ENCODE measurements at regions not wholly inside any gene's neighbourhood (a gene's known extent, or its start where the extent isn't known, plus 50 kb on each side); places are given as distances from the start of the nearest gene placed in this dataset.

DNA sequence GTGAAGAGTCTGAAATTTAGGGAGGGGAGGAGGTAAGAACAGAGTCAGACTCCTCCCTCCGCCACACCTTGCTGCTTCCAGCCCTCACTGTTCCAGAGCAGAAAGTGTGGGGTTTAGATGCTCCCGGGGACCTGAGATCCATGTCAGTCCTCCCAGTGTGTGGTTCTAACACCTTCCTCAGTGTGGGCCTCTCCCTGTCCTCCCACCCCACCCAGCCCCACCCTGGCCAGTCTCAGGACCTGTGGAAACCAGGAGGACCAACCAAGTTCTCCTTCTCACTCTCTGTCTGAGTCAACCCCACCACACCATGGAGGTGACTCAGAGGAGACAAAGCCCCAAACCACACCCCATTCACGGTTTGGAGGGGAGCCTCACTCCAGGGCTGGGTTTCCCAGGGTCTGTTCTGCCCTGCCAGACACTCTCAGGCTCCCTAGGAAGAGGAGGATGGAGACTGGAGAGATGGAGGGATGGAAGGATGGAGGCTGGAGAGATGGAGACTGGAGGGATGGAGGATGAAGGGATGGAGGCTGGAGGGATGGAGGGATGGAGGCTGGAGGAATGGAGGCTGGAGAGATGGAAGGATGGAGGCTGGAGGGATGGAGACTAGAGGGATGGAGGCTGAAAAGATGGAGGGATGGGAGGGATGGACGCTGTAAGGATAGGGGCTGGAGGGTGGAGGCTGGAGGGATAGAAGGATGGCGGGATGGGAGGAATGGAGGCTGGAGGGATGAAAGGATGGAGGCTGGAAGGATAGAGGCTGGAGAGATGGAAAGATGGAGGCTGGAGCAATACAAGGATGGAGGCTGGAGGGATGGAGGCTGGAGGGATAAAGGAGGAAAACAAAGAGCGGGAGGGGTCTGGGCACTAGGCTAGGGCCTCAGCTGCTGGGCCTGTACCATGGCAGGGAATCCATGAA lies 100.9 kb upstream of the RUNX3 start:
- Mint-ChIP-seq H3K27me3 (ENCODE audit: low read depth) (peaks cover 35% of the 10 kb centered on the region), H3K9me3 (no peaks in the 10 kb centered on the region), H3K27ac (no peak overlapping the region), H3K4me1 (peaks cover 24% of the 10 kb centered on the region), H3K36me3 (ENCODE audit: low read depth) (no peaks in the 10 kb centered on the region), H3K4me3 (no peak overlapping the region)
- TF ChIP-seq, protein P1, sequence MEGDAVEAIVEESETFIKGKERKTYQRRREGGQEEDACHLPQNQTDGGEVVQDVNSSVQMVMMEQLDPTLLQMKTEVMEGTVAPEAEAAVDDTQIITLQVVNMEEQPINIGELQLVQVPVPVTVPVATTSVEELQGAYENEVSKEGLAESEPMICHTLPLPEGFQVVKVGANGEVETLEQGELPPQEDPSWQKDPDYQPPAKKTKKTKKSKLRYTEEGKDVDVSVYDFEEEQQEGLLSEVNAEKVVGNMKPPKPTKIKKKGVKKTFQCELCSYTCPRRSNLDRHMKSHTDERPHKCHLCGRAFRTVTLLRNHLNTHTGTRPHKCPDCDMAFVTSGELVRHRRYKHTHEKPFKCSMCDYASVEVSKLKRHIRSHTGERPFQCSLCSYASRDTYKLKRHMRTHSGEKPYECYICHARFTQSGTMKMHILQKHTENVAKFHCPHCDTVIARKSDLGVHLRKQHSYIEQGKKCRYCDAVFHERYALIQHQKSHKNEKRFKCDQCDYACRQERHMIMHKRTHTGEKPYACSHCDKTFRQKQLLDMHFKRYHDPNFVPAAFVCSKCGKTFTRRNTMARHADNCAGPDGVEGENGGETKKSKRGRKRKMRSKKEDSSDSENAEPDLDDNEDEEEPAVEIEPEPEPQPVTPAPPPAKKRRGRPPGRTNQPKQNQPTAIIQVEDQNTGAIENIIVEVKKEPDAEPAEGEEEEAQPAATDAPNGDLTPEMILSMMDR (IDR thresholded peaks at IDR 0.05; ENCODE audit: unreplicated experiment in 3 of 3) = no peak

- TF ChIP-seq, protein P1 (IDR thresholded peaks at IDR 0.05; ENCODE audit: unreplicated experiment in 3 of 3) = no peak
- H3K27ac Mint-ChIP-seq = peak overlapping the region in 1 of 3 experiments; percentile 8
- peaks cover 24% of the 10 kb centered on the region for H3K4me1 Mint-ChIP-seq
- peaks cover 39% of the 10 kb centered on the region for H3K27me3 Mint-ChIP-seq (ENCODE audit: low read depth)
- H3K4me3 Mint-ChIP-seq = no peak overlapping the region
- H3K36me3 Mint-ChIP-seq (ENCODE audit: low read depth) = no peaks in the 10 kb centered on the region
- H3K9me3 Mint-ChIP-seq = no peaks in the 10 kb centered on the region
Observed at GRCh38 chr1:25030012-25030411, 99.9 kb upstream of the RUNX3 start.

GRCh38 chr1:25028907-25029599 lies 99.0 kb upstream of the RUNX3 start:
- TF ChIP-seq, protein P1 (IDR thresholded peaks at IDR 0.05; ENCODE audit: unreplicated experiment in 3 of 3) = no peak
- H3K27ac Mint-ChIP-seq = peak overlapping the region in 1 of 3 experiments; percentile 8
- no peak overlapping the region for H3K4me3 Mint-ChIP-seq
- H3K27me3 Mint-ChIP-seq (ENCODE audit: low read depth) = peaks cover 45% of the 10 kb centered on the region
- H3K9me3 Mint-ChIP-seq = no peaks in the 10 kb centered on the region
- H3K36me3 Mint-ChIP-seq (ENCODE audit: low read depth) = no peaks in the 10 kb centered on the region
- peaks cover 24% of the 10 kb centered on the region for H3K4me1 Mint-ChIP-seq

GRCh38 chr1:25028587-25028906 lies 98.5 kb upstream of the RUNX3 start:
- no peak overlapping the region for H3K4me3 Mint-ChIP-seq
- H3K27ac Mint-ChIP-seq = no peak overlapping the region
- H3K4me1 Mint-ChIP-seq = peaks cover 24% of the 10 kb centered on the region
- H3K9me3 Mint-ChIP-seq = no peaks in the 10 kb centered on the region
- TF ChIP-seq, protein P1 (IDR thresholded peaks at IDR 0.05; ENCODE audit: unreplicated experiment in 3 of 3) = no peak
- no peaks in the 10 kb centered on the region for H3K36me3 Mint-ChIP-seq (ENCODE audit: low read depth)
- peaks cover 45% of the 10 kb centered on the region for H3K27me3 Mint-ChIP-seq (ENCODE audit: low read depth)

- TF ChIP-seq, protein P1 (IDR thresholded peaks at IDR 0.05; ENCODE audit: unreplicated experiment in 3 of 3) = no peak
- H3K27ac Mint-ChIP-seq = no peak overlapping the region
- no peaks in the 10 kb centered on the region for H3K36me3 Mint-ChIP-seq (ENCODE audit: low read depth)
- H3K9me3 Mint-ChIP-seq = no peaks in the 10 kb centered on the region
- no peak overlapping the region for H3K4me3 Mint-ChIP-seq
- peaks cover 27% of the 10 kb centered on the region for H3K4me1 Mint-ChIP-seq
- H3K27me3 Mint-ChIP-seq (ENCODE audit: low read depth) = peaks cover 45% of the 10 kb centered on the region
Observed at GRCh38 chr1:25027822-25028586, 97.9 kb upstream of the RUNX3 start.

Data from nephron (organoid).